Kidney tubule cell (primary cell): ENCODE measurements at regions not wholly inside any gene's neighbourhood (a gene's known extent, or its start where the extent isn't known, plus 50 kb on each side); places are given as distances from the start of the nearest gene placed in this dataset.

ENCODE experiments used
- DNase-seq: peaks from one replicate; pipeline ENCODE4 v3.0.0-alpha.2; 2018; ENCODE audit warnings: low spot score

- no peak for DNase-seq
Observed at GRCh38 chr17:73929860-73930430, 273.5 kb upstream of the RPL38 start.

- no peak for DNase-seq
Observed at GRCh38 chr17:73932216-73932749, 271.2 kb upstream of the RPL38 start.

DNA sequence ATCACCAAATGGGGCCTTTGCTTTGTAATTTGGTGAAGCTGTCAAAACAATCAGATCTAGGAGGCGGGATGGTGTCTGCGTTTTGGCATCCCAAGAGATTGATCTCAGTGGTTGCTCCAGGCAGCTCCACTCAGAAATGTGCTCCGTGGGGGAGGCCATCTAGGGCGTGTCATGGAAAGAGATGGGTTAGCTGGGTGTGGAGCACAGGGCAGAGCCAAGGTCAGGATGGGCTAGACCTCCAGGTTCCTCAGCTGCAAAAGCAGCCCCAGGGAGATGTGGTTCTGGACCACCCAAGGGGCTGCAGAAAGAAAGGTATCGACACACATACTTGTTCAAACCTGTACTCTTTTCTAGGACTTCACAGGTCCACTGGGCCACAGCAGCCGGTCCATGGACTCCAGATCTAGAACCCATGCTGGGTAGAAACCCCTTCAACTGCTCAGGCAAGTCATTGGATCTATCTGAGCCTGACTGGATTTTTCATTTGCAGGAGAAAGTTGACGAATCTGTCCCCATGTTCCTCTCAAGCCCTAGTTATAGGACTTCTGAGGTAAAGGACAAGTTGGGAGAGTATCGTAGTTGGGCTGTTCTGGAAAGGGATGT is 270.2 kb upstream of the RPL38 start:
- no peak for DNase-seq

DNA sequence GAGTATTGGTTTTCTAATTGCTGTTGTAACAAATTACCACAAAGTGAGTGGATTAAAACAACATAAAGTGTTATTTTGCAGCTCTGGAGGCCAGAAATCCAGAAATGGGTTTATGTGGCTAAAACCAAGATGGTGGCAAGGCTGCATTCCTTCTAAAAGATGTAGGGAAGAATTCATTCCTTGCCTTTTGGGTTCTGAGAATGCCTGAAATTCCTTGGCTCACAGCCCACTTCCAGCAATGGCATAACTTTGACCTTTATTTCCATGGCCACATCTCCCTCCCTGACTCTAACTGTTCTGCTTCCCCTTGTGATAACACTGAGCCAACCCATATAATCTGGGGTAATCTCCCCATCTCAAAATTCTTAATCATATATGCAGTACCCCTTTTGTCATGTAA is 269.6 kb upstream of the RPL38 start:
- peak; percentile 17 for DNase-seq

- no peak for DNase-seq
Observed at GRCh38 chr17:73934696-73935095, 268.8 kb upstream of the RPL38 start.

DNA sequence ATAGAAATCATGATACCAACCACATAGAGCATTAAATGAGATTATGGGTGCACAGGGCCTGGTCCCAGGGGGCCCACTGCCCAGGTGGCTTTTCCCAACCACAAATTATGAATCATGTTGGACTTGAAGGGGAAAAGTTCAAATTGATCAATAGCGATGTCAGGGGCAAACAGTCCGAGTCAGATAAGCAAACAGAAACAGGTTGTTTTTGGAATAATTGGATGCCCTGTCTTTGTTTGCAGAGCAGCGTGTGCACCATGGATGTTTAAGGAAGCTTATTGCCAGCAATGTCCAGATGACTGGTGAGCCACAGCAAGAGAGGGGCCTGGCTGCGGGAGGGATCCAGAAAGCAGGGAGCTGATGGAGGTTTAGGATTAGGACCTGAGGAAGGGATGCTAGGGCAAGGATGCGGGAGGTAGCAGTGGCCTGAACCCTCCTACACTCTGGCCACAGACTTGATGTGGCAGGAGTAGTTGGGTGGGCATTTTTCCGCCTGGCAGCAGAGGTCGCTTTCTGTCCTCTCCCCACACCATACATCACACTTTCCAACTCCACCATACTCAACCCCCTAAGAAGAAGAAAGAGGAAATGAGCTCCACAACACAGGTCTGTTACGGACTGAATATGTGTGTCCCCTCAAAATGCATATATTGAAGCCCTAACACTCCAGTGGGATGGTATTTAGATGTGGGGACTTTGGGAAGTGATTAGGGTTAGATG is 266.4 kb upstream of the RPL38 start:
- no peak for DNase-seq

DNA sequence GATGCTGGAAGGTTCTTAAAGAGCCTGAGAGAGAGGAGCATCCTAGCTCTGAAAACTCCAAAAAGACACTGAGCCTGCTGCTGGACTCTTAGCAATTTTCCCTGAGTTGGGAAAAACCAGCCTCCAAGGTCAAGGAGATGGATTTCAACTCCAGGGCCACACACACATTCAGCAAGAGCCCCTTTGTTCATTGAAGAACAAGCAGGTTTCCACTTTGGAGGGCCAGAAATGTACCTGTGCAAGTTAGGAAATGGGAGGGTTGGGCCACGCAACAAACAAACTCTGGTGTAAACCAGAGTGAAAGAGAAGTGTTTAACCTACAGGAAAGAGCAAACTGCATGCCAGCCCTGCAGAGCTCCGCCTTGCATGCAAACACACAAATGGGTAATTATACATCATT is 264.8 kb upstream of the RPL38 start:
- no peak for DNase-seq

DNA sequence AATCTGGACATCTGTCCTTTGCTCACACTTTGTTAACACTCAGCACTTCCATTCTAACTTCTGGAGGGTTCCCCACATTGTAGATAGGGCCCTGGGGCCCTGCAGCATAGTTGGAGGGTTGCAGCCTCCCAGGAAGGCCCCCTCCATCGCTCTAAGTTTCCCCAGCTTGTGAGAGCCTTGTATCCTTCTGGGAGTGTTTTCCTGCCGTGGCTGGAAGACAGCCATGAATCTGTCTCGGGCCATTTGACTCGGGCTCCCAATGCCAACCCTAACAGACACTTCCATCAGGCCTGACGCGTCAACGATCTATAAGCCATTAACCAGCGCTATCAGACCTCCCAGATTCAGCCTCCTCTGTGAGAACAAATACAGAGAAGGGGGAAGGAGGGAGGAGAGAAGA is 263.7 kb upstream of the RPL38 start:
- no peak for DNase-seq

DNA sequence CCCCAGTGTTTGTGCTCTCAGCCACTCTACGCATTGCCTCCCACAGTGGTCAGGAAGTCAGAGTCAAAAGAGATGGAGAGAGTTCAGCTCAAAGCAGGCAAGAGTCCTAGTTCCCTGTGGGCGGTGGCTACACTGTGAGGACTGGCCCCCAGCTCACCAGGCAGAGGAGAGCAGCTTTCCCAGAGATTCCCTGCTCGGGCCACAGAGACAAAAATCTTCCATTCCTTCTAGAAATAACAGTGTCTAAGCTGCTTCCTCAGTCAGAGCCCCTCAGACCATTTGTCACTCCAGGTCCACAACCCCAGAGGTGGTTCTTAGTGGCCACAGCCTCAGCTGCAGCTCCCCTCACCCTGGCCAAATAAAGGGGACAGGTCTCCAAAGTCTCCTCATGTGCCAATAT is 263.0 kb upstream of the RPL38 start:
- DNase-seq: no peak

DNA sequence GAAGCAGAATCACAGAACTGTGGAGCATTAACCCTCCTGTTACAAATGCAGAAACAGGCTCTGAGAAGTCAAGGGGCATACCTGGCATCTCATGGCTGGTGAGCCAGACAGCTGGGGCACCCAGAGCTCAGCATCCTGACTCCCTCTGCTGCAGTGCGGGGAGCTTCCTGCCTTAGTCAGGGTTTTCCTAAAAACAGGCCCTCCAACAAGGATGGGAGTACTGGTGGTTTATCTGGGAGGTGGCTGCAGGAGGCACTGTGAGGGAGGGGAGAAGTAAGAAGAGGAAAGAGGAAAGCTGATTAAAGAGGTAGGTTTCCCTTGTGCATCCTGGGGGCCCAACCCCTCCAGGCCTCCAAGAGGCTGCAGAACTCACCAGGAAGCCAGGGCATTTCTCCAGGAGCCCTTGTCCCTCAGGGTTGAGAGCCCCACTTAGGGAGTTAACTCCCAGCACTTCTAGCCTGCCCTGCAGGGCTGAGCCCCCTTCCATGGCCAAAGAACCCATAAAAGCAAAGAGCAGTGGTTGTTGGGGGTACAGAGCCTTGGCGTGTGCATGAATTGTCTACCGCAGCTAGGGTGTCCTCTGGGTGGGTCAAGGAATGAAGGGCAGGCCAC is 261.5 kb upstream of the RPL38 start:
- DNase-seq: no peak

DNA sequence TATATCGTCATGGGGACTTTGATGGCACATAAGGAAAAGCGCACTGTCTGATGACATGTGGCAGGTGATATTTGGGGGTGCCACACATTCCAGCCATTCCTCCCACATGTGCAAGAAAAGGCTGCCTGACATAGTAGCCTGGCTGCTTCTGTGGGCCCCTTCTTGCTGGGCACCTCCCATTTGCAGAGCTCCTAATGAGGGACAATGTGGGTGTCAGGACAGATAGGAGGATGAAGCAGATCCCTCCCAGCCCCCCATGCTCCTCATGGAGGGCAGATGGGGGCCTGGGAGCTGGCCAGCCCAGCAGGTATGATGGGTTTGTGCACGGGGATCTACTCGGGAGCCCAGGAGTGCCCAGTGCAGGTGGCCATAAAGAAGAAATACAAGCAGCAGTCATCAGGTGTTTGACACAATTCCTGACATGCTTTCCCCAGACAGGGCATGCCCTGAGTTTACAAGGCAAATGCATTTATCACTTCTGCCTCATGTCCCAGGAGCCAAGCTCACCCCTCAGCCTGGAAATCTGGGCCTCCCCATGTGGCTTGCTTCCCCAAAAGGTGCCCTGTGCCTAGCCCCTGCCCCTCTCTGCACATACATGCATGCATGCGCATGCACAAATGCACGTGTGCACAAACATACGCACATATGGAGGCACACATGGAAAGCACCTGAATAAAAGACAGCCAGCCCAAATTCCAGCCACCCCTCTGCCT is 260.6 kb upstream of the RPL38 start:
- no peak for DNase-seq

GRCh38 chr17:73943416-73944110 is 259.9 kb upstream of the RPL38 start:
- no peak for DNase-seq

GRCh38 chr17:73944366-73944765 is 259.1 kb upstream of the RPL38 start:
- no peak for DNase-seq

- DNase-seq: no peak
Observed at GRCh38 chr17:73947281-73947965, 256.1 kb upstream of the RPL38 start.

GRCh38 chr17:73947966-73948355 is 255.5 kb upstream of the RPL38 start:
- no peak for DNase-seq

- no peak for DNase-seq
Observed at GRCh38 chr17:73949903-73950592, 253.4 kb upstream of the RPL38 start.

DNA sequence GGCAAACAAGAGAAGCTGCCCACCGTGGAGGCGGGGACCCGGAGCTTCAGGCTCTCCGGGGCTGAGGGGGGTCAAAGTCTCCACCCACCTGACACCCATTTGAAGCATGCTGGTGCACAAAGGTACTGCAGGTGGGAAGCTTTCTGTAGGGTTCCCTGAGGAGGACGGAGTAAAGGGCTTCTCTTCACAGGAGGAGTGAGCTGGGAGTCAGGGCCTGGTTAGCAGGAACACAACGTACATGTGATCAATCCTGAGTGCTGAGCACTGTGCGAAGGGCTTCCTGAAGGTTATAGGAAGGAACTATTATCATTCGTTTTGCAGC is 252.9 kb upstream of the RPL38 start:
- no peak for DNase-seq

- DNase-seq: no peak
Observed at GRCh38 chr17:73952082-73952479, 251.4 kb upstream of the RPL38 start.

- peak; percentile 1 for DNase-seq
Observed at GRCh38 chr17:73952480-73953205, 250.8 kb upstream of the RPL38 start.
